Stimulated activated naive CD8-positive, alpha-beta T cell treated with anti-CD3 and anti-CD28 coated beads, Interleukin-15, amount 100 ng/mL, for 72 hours (primary cell): ENCODE measurements at regions not wholly inside any gene's neighbourhood (a gene's known extent, or its start where the extent isn't known, plus 50 kb on each side); places are given as distances from the start of the nearest gene placed in this dataset.
"Not testable (repeated sequence)": the region's sequence is repeated elsewhere in the genome, so short reads cannot be mapped to it uniquely, and the experiment has no call there.

Source experiments
- ATAC-seq: fragments of 150-1000 bp; cut with Tn5 transposase; 2 replicates; pipeline ENCODE4 v1.10.0; 2021; ENCODE audit warnings: mild to moderate bottlenecking, moderate library complexity
- DNase-seq, 2 donors: peaks; one replicate each; pipeline ENCODE4 v3.0.0; 2021 to 2022
- H3K27ac Mint-ChIP-seq, 2 donors: one replicate each; pipeline ENCODE4 v1.8.0; 2022; ENCODE audit warnings: mild to moderate bottlenecking in 2 of 2, mixed read lengths in 2 of 2, moderate library complexity in 2 of 2
- H3K27me3 Mint-ChIP-seq: one replicate; pipeline ENCODE4 v1.8.0; 2022; ENCODE audit warnings: mixed read lengths
- H3K4me1 Mint-ChIP-seq: one replicate; pipeline ENCODE4 v1.8.0; 2022; ENCODE audit warnings: mild to moderate bottlenecking, mixed read lengths
- H3K4me3 Mint-ChIP-seq, 2 donors: one replicate each; pipeline ENCODE4 v1.8.0; 2022; ENCODE audit warnings: mild to moderate bottlenecking in 2 of 2, mixed read lengths in 2 of 2, moderate library complexity in 1 of 2
- H3K9me3 Mint-ChIP-seq, 2 donors: one replicate each; pipeline ENCODE4 v1.8.0; 2022; ENCODE audit warnings: mixed read lengths in 2 of 2

DNA sequence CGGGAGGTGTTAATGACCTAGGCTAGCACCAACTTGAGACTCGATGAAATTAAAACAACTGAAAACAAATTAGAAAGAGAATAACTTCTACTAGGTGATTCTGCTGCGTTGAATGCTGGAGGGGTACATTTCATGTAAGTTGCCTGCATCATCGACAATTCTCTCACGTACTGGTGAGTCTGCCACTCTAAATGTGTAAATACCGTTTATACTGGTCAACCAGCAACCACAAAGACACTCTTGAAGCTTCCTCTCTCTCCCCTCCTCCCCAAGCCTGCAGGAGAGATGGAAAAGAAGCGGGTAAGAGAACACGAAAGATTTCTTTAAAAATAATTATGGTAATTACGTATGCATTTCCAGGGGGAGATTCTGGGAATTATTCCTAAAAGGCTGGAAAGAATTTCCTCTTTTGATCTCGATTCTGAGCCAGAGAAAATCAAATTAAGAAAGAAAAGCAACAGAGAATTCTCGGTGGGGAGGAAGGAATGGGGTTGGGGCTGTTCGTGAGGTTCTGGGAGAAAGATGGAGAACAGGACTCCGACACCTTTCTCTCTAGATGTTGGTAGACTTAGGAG is 68.6 kb upstream of the MRTFB start:
- Mint-ChIP-seq H3K9me3 (no peaks in the 10 kb centered on the region), H3K4me1 (peaks cover 18% of the 10 kb centered on the region), H3K4me3 (peak overlapping the region in 1 of 2 donors; percentile 5), H3K27ac (peak overlapping the region in 1 of 2 donors; percentile 78), H3K27me3 (peaks cover 49% of the 10 kb centered on the region)
- ATAC-seq (no peak), DNase-seq (no peak)

DNA sequence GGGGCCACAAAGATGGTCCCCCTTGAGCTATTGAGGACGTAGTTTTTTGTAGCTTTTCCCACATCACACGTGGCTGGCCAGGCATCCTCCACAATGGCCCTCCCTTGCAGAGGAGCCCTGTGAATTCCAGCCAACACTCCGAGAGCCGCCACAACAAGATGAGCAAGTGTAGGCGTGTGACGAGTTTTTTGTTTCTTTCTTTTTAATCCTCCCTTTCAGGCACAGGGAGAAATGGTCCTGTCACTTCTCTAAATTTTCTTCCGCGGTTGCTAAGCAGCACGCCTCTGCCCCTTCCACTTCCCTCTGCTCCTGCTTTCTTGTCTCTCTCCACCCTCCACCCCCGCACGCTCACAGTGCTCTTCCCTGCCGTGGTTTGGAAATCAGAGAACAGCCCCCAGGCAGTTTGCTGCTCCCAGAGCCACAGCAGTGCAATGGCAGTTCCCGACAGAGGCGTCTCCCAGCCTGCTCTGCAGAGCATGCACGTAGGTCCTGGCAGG is 68.0 kb upstream of the MRTFB start:
- H3K4me1 Mint-ChIP-seq = peaks cover 12% of the 10 kb centered on the region
- no peaks in the 10 kb centered on the region for H3K9me3 Mint-ChIP-seq
- H3K4me3 Mint-ChIP-seq = peak overlapping the region in 1 of 2 donors; percentile 9
- peaks cover 55% of the 10 kb centered on the region for H3K27me3 Mint-ChIP-seq
- no peak overlapping the region for H3K27ac Mint-ChIP-seq
- no peak for DNase-seq
- ATAC-seq = no peak

DNA sequence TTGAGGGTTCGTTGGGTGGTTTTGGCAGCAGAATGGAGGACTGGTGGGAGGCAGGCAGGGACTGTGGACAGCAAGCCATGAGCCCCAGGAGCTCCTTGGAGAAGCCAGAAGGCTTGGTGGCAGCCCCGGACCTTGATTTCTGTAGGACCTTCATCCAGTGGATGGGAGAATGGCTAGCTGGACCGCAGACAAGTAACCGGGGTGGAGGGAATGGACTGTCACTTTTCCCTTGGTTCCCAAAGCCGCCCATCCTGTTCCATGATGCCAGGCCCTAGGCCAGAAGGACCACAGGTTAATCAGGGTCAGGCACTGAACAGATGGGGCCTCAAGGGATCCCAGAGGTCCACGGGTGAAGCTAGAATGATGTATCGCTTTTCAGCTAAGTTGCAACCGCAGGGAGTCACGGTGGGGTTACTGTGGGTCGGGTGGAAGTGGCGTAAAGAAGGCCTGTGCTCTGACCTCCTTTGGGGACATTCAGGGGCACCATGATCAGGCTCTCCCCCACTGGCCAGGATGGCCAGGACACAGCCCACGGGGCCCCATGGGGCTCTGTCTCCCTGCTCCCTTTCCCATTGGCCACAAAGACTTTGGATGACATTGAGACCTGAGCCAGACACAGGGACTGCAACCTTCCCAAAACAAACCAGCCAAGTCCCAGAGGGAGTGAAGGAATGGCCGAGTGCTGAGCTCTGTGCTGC is 66.9 kb upstream of the MRTFB start:
- Mint-ChIP-seq H3K27me3 (peaks cover 58% of the 10 kb centered on the region), H3K9me3 (no peaks in the 10 kb centered on the region), H3K27ac (no peak overlapping the region), H3K4me3 (no peak overlapping the region), H3K4me1 (peaks cover 11% of the 10 kb centered on the region)
- DNase-seq (no peak), ATAC-seq (no peak)

DNA sequence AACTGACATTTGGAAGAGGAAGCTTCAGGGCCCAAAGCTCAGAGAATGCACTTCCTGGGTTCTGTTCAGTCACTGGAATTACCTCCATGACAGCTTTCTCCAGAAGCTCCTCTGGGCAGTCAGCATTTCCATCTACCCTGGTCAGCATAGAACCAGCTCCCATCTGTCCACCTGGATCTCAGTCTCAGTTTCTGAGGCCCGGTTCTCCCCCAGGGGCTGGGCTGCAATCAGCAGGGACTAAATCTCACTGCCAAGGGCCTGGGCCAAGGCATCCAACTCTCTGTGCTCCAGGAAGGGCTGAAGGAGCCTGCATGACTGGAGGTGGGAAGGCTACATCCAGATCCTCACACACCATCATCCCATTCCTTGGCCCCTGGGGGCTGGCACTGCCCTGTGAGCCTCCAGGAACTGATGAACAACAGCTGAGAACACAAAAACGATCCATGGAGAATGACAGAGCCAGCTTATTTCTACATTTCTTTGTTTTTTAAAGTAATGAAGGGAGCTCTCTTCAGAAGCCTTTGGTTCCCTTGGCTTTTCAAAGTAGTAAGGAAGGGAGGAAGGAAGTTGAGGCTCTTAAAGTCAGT is 66.3 kb upstream of the MRTFB start:
- Mint-ChIP-seq H3K4me1 (peaks cover 11% of the 10 kb centered on the region), H3K9me3 (no peaks in the 10 kb centered on the region), H3K27ac (no peak overlapping the region), H3K4me3 (no peak overlapping the region), H3K27me3 (peaks cover 65% of the 10 kb centered on the region)
- no peak for ATAC-seq
- no peak for DNase-seq

DNA sequence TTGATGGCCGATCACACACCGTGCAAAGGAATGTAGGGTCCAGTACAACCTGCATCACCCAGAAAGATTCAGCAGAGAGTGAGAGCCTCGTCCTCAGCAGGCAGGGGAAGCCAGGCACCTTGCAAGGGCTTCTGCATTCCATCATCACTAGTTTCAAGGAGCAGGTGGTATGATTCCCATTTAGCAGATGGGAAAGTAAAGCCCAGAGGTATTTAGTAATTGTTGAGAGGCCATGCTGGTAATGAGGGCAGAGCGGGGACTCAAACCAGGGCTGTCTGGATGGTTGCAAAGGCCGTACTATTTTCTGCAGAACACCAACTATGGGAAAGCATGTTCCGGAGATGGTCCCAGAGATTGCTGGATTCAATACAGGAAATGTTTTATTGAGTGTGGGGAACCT is 65.8 kb upstream of the MRTFB start:
- H3K4me1 Mint-ChIP-seq = peaks cover 11% of the 10 kb centered on the region
- ATAC-seq (no peak), DNase-seq (no peak)
- no peaks in the 10 kb centered on the region for H3K9me3 Mint-ChIP-seq
- peaks cover 65% of the 10 kb centered on the region for H3K27me3 Mint-ChIP-seq
- no peak overlapping the region for H3K4me3 Mint-ChIP-seq
- H3K27ac Mint-ChIP-seq = no peak overlapping the region

DNA sequence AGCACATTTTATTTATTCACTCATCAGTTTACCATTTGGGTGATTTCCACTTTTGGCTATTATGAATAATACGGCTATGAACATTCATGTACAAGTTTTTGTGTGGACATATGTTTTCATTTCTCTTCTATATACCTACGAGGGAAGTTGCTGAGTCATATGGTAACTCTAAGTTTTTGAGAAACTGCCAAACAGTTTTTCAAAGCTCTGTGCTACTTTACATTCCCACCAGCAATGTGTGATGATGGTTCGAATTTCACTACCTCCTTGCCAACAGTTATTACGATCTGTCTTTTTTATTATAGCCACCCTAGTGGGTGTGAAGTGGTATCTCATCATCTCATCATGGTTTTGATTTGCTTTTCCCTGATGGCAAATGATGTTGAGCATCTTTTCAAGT is 63.7 kb upstream of the MRTFB start:
- H3K9me3 Mint-ChIP-seq = no peaks in the 10 kb centered on the region
- H3K27ac Mint-ChIP-seq = no peak overlapping the region
- peaks cover 53% of the 10 kb centered on the region for H3K27me3 Mint-ChIP-seq
- peaks cover 9% of the 10 kb centered on the region for H3K4me1 Mint-ChIP-seq
- no peak for ATAC-seq
- H3K4me3 Mint-ChIP-seq = no peak overlapping the region
- no peak for DNase-seq

DNA sequence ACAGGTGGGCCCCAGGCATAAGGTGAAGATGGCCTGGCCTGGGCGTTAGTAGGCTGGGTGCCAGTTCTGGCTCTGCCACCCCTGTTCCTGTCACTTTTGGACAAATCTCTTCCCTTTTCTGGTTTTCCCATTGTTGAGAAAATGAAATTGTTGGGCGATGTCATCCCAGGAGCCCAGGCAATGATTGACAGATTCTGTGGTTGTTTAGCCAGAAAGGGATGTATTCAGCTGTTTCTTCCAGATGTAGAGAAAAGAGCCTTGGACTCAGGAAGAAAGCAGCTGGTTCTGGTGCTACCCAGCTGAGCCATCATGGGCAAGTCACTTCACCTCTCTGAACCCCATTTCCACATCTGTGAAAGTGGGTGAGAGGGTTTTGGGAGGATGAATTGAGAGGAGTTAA is 60.1 kb upstream of the MRTFB start:
- no peaks in the 10 kb centered on the region for H3K9me3 Mint-ChIP-seq

DNA sequence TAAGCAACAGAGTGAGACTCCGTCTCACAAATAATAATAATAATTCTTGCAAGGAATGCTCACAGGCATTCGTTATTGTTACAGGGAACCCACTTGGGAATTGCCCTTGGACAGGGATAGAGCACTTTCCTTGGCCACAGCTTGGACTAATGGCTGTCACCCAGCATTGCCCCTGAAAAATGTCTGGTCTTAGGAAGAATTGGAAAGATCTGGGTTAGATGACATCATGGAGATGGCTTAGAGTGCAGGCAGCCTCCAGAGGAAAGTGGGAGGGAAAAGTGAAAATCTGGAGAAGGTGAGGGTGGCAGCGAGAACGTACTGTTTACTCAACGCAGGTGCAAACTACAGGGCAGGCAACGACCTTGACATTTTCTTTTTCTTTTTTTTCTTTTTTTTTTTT is 59.3 kb upstream of the MRTFB start:
- H3K27ac Mint-ChIP-seq = no peak overlapping the region

More for the DNA sequence above, 60.1 kb upstream of the MRTFB start:
- H3K27ac Mint-ChIP-seq = no peak overlapping the region
- no peak for DNase-seq
- H3K4me3 Mint-ChIP-seq = no peak overlapping the region
- peaks cover 56% of the 10 kb centered on the region for H3K27me3 Mint-ChIP-seq
- no peaks in the 10 kb centered on the region for H3K4me1 Mint-ChIP-seq
- no peak for ATAC-seq

DNA sequence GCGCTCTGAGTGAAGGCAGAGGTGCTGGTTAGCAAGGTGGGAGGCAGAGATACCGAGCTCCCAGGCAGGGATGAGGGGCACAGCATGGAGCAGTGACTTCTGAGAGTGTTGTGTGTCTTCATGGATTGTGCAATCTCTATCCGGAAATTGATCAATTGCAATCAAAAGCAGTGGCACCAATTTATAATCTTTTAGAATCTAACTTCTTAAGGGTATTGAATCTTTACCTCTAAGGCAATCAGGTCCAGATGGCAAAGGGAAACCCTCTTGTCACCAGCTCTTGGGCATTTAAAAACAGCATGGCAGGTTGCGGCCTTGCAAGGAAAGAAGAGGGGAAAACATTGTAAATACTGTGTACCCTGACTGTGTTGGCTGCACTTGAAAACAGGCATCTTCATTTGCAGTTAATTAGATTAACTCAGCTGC is 58.0 kb upstream of the MRTFB start:
- ATAC-seq (no peak), DNase-seq (no peak)
- Mint-ChIP-seq H3K27me3 (peaks cover 45% of the 10 kb centered on the region), H3K27ac (no peak overlapping the region), H3K4me3 (no peak overlapping the region), H3K4me1 (no peaks in the 10 kb centered on the region), H3K9me3 (no peaks in the 10 kb centered on the region)

More for the DNA sequence above, 59.3 kb upstream of the MRTFB start:
- Mint-ChIP-seq H3K4me3 (no peak overlapping the region), H3K27me3 (peaks cover 58% of the 10 kb centered on the region), H3K4me1 (no peaks in the 10 kb centered on the region), H3K9me3 (no peaks in the 10 kb centered on the region)
- no peak for DNase-seq
- no peak for ATAC-seq

DNA sequence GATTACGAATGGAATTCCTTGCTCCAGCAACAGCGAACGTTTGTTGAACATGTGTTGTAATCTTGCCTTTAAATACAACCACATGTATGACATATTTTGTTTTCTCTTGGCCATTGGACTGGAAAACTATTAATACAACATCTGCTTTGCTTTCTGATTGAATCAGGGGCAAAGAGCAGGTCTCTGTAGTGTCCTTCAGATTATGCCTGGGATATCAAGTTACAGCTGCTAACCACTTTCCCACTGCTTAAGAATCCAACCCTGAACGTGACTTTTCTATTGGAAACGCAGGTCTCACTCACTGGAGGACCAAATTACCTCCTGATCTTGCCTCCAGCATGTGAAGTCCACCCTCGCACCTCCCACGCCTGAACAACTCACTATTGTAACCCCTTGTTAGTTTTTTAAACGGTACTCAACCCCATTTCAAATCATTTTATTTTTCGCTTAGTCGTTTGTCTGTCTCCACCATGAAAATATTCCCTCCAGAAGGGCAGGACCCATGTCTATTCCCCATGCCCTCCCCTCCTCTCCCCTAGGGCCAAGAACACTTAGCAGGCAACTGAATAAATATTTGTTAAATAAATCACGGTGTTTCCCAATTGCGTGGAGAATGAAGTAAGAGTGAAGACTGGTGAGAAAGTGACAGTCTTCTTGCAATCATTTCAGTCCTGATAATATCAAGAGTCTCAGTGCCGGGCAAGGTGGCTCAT is 57.4 kb upstream of the MRTFB start:
- no peak for DNase-seq

DNA sequence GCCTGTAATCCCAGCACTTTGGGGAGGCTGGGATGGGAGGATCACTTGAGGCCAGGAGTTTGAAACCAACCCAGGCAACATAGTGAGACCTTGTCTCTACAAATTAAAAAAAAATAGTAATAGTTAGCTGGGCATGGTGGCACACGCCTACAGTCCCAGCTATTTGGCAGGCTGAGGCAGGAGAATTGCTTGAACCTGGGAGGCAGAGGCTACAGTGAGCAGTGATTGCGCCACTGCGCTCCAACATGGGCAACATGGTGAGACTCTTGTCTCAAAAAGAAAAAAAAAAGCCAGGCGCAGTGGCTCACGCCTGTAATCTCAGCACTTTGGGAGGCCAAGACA is 56.9 kb upstream of the MRTFB start:
- Mint-ChIP-seq H3K4me3 (no peak overlapping the region), H3K27me3 (peaks cover 41% of the 10 kb centered on the region), H3K4me1 (no peaks in the 10 kb centered on the region), H3K27ac (no peak overlapping the region), H3K9me3 (no peaks in the 10 kb centered on the region)
- ATAC-seq = no peak
- DNase-seq = no peak

More for the DNA sequence above, 57.4 kb upstream of the MRTFB start:
- no peak for ATAC-seq
- no peak overlapping the region for H3K4me3 Mint-ChIP-seq
- H3K4me1 Mint-ChIP-seq = no peaks in the 10 kb centered on the region
- H3K9me3 Mint-ChIP-seq = no peaks in the 10 kb centered on the region
- H3K27ac Mint-ChIP-seq = no peak overlapping the region
- H3K27me3 Mint-ChIP-seq = peaks cover 43% of the 10 kb centered on the region

DNA sequence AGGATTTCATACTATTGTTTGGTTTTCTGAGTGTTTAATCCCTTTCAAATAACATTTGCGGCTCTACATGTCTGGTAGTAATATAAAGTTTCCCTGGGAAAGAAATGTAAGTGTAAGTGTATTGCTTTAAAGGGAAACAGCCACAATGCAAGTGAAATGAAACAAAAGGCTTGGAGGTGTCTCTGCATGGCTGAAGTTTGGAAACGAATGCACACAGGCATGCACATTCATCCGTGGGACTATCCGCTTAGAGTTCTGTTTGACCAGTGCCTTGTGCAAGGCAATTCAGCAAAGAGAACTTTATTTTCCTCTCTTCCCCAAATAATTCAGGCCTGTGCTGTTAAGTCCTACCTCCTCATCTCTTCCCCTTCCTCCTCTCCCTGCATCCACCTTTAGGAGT is 56.1 kb upstream of the MRTFB start:
- Mint-ChIP-seq H3K4me3 (no peak overlapping the region), H3K27ac (no peak overlapping the region), H3K27me3 (peaks cover 33% of the 10 kb centered on the region), H3K4me1 (no peaks in the 10 kb centered on the region), H3K9me3 (no peaks in the 10 kb centered on the region)
- DNase-seq (no peak), ATAC-seq (no peak)

DNA sequence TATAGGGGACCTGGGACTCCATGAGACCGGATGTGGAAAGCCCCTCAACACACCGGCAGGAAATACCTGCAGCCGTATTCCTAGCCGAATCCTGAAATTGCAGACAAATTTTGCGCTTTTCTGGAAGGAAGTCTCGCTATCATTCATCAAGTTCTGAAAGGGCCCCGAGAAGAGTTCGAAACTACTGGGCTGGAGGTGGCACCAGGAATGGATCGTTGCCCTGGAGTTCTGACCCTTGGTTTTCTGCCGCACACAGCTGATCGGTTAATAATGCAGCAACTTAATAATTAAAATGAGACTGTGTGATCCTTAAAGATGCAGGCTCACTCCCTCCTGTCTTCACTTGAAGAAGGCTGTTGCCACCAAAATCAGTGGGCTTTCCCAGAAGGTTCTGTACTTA is 55.7 kb upstream of the MRTFB start:
- H3K27ac Mint-ChIP-seq = no peak overlapping the region
- no peaks in the 10 kb centered on the region for H3K9me3 Mint-ChIP-seq
- H3K4me3 Mint-ChIP-seq = no peak overlapping the region
- H3K27me3 Mint-ChIP-seq = peaks cover 32% of the 10 kb centered on the region
- ATAC-seq (no peak), DNase-seq (no peak)
- no peaks in the 10 kb centered on the region for H3K4me1 Mint-ChIP-seq

DNA sequence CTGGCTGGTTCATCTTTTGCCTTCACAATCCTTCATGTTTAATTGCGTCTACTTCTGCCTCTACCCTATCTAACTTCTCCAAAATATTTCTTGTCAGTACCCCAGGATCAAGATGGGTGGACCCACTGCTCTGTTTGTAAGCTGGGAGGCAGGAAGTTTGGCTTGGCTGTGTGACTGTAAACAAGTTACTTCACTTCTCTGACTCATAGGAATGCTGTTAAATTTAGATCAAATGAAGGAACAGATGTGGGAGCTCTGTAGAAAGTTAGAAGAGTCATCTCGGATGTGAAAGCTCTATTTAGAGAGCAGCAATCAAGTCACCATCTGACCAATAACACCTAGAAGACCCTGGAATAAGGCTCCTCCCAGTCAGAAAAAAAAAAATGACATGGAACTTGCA is 55.2 kb upstream of the MRTFB start:
- Mint-ChIP-seq H3K4me1 (no peaks in the 10 kb centered on the region), H3K27me3 (peaks cover 32% of the 10 kb centered on the region), H3K27ac (no peak overlapping the region), H3K4me3 (no peak overlapping the region), H3K9me3 (no peaks in the 10 kb centered on the region)
- no peak for DNase-seq
- no peak for ATAC-seq

DNA sequence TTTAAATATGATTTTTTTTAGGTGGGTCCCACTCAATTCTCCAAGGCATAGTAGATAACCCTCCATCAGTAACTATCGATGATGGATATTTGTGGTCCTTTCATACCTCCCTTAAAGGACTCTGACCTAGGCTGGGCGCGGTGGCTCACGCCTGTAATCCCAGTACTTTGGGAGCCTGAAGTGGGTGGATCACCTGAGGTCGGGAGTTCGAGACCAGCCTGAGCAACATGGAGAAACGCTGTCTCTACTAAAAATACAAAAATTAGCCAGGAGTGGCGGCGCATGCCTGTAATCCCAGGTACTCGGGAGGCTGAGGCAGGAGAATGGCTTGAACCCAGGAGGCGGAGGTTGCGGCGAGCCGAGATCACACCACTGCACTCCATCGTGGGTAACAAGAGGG is 54.8 kb upstream of the MRTFB start:
- not testable (repeated sequence) for H3K4me3 Mint-ChIP-seq, H3K4me1 Mint-ChIP-seq, ATAC-seq, H3K9me3 Mint-ChIP-seq, H3K27ac Mint-ChIP-seq, DNase-seq
- H3K27me3 Mint-ChIP-seq = peaks cover 32% of the 10 kb centered on the region

DNA sequence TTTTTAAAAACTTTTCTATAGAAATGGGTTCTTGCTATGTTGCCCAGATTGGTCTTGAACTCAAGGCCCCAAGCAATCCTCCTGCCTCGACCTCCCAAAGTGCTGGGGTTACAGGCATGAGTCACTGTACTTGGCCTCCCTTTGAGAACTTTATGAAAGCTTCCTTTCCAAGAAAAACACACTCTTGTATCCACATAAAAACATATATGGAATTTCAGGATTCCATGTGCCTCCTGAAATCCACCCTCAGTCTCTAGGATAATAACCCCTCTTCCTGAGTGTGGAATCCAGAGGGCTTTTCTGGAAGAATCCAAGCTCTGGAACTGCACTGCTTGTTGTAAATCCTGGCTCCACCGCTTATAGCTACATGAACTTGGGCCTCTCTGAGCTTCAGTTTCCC is 53.2 kb upstream of the MRTFB start:
- H3K27me3 Mint-ChIP-seq = peaks cover 24% of the 10 kb centered on the region
- no peaks in the 10 kb centered on the region for H3K4me1 Mint-ChIP-seq
- no peak overlapping the region for H3K27ac Mint-ChIP-seq
- ATAC-seq (no peak), DNase-seq (no peak)
- H3K4me3 Mint-ChIP-seq = no peak overlapping the region
- H3K9me3 Mint-ChIP-seq = no peaks in the 10 kb centered on the region
